ENCODE measurements at regions not wholly inside any gene's neighbourhood (a gene's known extent, or its start where the extent isn't known, plus 50 kb on each side); places are given as distances from the start of the nearest gene placed in this dataset.

DNA sequence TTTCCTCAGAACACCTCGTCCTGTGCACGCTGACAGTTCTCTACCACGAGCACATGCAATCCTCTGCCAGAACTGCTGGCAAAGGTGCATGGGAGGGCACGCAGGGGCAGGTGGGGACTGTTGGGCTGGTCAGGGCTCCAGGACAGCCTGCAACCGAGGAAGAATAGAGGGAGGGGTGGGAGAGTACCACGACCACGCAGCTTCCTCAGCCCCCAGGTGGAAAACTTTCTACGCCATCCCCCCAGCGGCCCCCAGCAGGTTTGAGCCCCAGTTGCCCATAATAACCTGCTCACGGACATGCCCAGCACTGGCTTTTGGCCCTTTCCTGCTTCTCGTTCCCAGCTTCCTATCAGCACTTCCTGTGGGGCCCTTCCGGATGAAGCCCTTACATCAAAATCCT lies 199.3 kb downstream of the C16orf95 start:
- no peak for DNase-seq (ENCODE audit: low read depth in 1 of 2, low spot score in 1 of 2)
- Histone ChIP-seq H3K4me3 (no peak overlapping the region), H3K4me1 (no peaks in the 10 kb centered on the region), H3K4me2 (no peak overlapping the region), H3K27ac (no peak overlapping the region), H3K9me3 (no peaks in the 10 kb centered on the region)
- CTCF ChIA-PET, result interaction anchor here (0.7 to 1.4 kb wide), 2 partner anchors 9 to 342 kb away, joined by 4 to 6 read pairs; no protein-coding TSS in a partner anchor
- FAIRE-seq, result no peak
- 55% methylated on average over 12 of the region's 12 CpGs for WGBS (ENCODE audit: missing lambda C conversion rate)
- POLR2A ChIA-PET, result no interaction called here
- ATAC-seq, result no peak
- no peak for TF ChIP-seq HEYL (CRISPR knock-in tag; IDR thresholded peaks at IDR 0.05)
- no peak for TF ChIP-seq NR3C1 (IDR thresholded peaks at IDR 0.05)
- no peak for TF ChIP-seq CBX8 (IDR thresholded peaks at IDR 0.05)
- no peak for TF ChIP-seq MAZ (IDR thresholded peaks at IDR 0.05; ENCODE audit: borderline replicate concordance, low read depth, low read length)
- no peak for TF ChIP-seq FOSL2 (IDR thresholded peaks at IDR 0.05)
- TF ChIP-seq FOSL2 (CRISPR knock-in tag; IDR thresholded peaks at IDR 0.05), result no peak
- TF ChIP-seq CBX2 (IDR thresholded peaks at IDR 0.05; ENCODE audit: borderline replicate concordance, low read depth), result no peak
- no peak for TF ChIP-seq KDM5A (IDR thresholded peaks at IDR 0.05)
- no peak for TF ChIP-seq HOXB5 (CRISPR knock-in tag; IDR thresholded peaks at IDR 0.05)
- TF ChIP-seq POLR2AphosphoS2 (conservative IDR thresholded peaks at IDR 0.05; ENCODE audit: low read length), result no peak
- TF ChIP-seq TFCP2L1 (CRISPR knock-in tag; IDR thresholded peaks at IDR 0.05), result no peak
- no peak for TF ChIP-seq JUN (IDR thresholded peaks at IDR 0.05)
- TF ChIP-seq TP53 (CRISPR knock-in tag; IDR thresholded peaks at IDR 0.05), result no peak
- TF ChIP-seq, protein P1, sequence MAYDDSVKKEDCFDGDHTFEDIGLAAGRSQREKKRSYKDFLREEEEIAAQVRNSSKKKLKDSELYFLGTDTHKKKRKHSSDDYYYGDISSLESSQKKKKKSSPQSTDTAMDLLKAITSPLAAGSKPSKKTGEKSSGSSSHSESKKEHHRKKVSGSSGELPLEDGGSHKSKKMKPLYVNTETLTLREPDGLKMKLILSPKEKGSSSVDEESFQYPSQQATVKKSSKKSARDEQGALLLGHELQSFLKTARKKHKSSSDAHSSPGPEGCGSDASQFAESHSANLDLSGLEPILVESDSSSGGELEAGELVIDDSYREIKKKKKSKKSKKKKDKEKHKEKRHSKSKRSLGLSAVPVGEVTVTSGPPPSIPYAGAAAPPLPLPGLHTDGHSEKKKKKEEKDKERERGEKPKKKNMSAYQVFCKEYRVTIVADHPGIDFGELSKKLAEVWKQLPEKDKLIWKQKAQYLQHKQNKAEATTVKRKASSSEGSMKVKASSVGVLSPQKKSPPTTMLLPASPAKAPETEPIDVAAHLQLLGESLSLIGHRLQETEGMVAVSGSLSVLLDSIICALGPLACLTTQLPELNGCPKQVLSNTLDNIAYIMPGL (CRISPR knock-in tag; IDR thresholded peaks at IDR 0.05; ENCODE audit: borderline replicate concordance), result no peak
- TF ChIP-seq, protein P2, sequence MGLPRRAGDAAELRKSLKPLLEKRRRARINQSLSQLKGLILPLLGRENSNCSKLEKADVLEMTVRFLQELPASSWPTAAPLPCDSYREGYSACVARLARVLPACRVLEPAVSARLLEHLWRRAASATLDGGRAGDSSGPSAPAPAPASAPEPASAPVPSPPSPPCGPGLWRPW (IDR thresholded peaks at IDR 0.05), result no peak
- no peak for TF ChIP-seq CHD2 (IDR thresholded peaks at IDR 0.05; ENCODE audit: low read length, partially characterized antibody)
- no peak for TF ChIP-seq MYC (IDR thresholded peaks at IDR 0.05; ENCODE audit: borderline replicate concordance, low read length)

DNA sequence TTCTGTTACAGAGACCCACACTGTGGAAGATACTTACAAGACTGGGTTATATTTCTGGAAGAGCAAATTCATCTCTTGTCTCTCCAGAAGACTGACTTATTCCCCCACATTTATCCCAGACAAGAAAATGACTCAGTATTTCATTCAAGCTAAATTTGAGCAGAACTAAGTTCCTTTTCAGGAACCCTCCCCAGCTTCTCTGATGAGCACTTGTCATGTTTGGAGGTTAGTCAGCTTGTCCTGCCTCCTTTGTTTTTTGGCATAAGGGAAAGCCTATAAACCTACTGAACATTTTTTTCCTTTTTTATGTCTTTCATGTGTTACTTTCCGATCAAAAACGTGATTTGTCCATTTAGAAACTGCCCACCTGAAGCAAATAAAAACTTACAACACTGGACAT lies 198.0 kb downstream of the C16orf95 start:
- TF ChIP-seq POLR2A (IDR thresholded peaks at IDR 0.05; ENCODE audit: low read length) (no peak), MAZ (IDR thresholded peaks at IDR 0.05; ENCODE audit: borderline replicate concordance, low read depth, low read length) (no peak), FOSB (CRISPR knock-in tag; IDR thresholded peaks at IDR 0.05) (no peak), NR3C1 (IDR thresholded peaks at IDR 0.05) (no peak), CBX2 (IDR thresholded peaks at IDR 0.05; ENCODE audit: borderline replicate concordance, low read depth) (no peak), MYC (IDR thresholded peaks at IDR 0.05; ENCODE audit: borderline replicate concordance, low read length) (no peak), RAD21 (conservative IDR thresholded peaks at IDR 0.05 in 1 of 2, IDR thresholded peaks at IDR 0.05 in 1 of 2) (no peak)
- FAIRE-seq (no peak), DNase-seq (ENCODE audit: low read depth in 1 of 2, low spot score in 1 of 2) (no peak), ATAC-seq (no peak)
- no peak overlapping the region for H3K4me2 ChIP-seq
- peaks cover 6% of the 10 kb centered on the region; the same call in 2 of the 3 replicates for H3K9me3 ChIP-seq
- no peak overlapping the region for H3K4me3 ChIP-seq
- ChIA-PET CTCF (interaction anchor here (1.4 kb wide), 1 partner anchor 10 kb away, joined by 6 read pairs; no protein-coding TSS in a partner anchor), POLR2A (no interaction called here)
- no peaks in the 10 kb centered on the region for H3K4me1 ChIP-seq
- WGBS (ENCODE audit: missing lambda C conversion rate), result 15% methylated on average over 2 of the region's 2 CpGs
- no peak overlapping the region for H3K27ac ChIP-seq

DNA sequence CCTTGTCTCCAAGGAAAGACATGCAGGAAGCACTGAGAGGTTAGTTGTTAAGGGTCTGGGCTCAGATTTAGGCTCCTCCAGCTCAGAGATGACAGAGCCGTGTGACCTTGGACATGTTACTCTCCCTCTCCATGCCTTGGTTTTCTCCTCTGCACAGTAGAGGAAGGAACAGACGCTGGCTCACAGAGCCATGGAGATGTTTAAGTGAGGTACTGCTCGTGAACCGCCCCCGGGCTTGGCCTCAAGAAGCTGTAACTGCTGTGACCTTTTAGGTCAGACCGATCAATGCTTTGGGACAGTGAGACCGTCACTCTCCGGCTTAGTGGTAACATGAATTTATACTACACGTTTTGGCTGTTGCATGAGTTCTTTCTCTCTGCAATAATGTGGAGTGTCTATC lies 197.4 kb downstream of the C16orf95 start:
- 55% methylated on average over 9 of the region's 9 CpGs for WGBS (ENCODE audit: missing lambda C conversion rate)
- Histone ChIP-seq H3K4me2 (no peak overlapping the region), H3K27ac (no peak overlapping the region), H3K9me3 (peaks cover 6% of the 10 kb centered on the region; the same call in 2 of the 3 replicates), H3K4me3 (no peak overlapping the region), H3K4me1 (no peaks in the 10 kb centered on the region)
- ATAC-seq (no peak), FAIRE-seq (no peak), DNase-seq (ENCODE audit: low read depth in 1 of 2, low spot score in 1 of 2) (no peak)
- ChIA-PET CTCF (no interaction called here), POLR2A (no interaction called here)
- TF ChIP-seq, protein P3, sequence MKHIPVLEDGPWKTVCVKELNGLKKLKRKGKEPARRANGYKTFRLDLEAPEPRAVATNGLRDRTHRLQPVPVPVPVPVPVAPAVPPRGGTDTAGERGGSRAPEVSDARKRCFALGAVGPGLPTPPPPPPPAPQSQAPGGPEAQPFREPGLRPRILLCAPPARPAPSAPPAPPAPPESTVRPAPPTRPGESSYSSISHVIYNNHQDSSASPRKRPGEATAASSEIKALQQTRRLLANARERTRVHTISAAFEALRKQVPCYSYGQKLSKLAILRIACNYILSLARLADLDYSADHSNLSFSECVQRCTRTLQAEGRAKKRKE (CRISPR knock-in tag; IDR thresholded peaks at IDR 0.05; ENCODE audit: low read depth), result no peak
- TF ChIP-seq NPAS2 (CRISPR knock-in tag; IDR thresholded peaks at IDR 0.05; ENCODE audit: borderline replicate concordance), result no peak
- no peak for TF ChIP-seq TFCP2L1 (CRISPR knock-in tag; IDR thresholded peaks at IDR 0.05)
- no peak for TF ChIP-seq CHD2 (IDR thresholded peaks at IDR 0.05; ENCODE audit: low read length, partially characterized antibody)
- no peak for TF ChIP-seq EP300 (IDR thresholded peaks at IDR 0.05)

All from A549 (cell line).